ENCODE measurements at regions not wholly inside any gene's neighbourhood (a gene's known extent, or its start where the extent isn't known, plus 50 kb on each side); places are given as distances from the start of the nearest gene placed in this dataset.

DNA sequence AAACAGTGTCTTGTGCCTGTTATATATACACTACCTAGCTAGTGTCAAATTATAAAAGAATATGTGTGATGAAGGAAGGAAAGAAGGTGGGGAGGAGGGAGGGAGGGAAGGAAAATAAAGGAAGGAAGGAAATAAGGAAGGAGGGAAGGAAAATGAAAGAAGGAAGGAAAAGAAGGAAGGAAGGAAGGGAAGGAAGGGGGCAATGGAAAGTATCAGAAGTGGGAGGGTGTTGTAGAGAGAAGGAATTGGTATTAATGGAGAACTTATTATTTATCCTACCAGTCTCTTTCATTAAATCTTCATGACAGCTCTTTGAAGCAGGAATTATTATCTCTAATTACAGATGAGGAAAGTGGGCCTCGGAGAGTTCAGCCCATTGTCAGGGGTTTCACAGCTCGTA lies 202.4 kb downstream of the SAMD5 start:
- TF ChIP-seq EZH2 (IDR thresholded peaks at IDR 0.05) = no peak
- TF ChIP-seq, protein P1, sequence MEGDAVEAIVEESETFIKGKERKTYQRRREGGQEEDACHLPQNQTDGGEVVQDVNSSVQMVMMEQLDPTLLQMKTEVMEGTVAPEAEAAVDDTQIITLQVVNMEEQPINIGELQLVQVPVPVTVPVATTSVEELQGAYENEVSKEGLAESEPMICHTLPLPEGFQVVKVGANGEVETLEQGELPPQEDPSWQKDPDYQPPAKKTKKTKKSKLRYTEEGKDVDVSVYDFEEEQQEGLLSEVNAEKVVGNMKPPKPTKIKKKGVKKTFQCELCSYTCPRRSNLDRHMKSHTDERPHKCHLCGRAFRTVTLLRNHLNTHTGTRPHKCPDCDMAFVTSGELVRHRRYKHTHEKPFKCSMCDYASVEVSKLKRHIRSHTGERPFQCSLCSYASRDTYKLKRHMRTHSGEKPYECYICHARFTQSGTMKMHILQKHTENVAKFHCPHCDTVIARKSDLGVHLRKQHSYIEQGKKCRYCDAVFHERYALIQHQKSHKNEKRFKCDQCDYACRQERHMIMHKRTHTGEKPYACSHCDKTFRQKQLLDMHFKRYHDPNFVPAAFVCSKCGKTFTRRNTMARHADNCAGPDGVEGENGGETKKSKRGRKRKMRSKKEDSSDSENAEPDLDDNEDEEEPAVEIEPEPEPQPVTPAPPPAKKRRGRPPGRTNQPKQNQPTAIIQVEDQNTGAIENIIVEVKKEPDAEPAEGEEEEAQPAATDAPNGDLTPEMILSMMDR (IDR thresholded peaks at IDR 0.05 in 2 of 3, conservative IDR thresholded peaks at IDR 0.05 in 1 of 3; ENCODE audit: borderline replicate concordance in 1 of 3, insufficient read depth in 1 of 3, low read depth in 2 of 3, low read length in 2 of 3) = no peak
- TF ChIP-seq POLR2A (IDR thresholded peaks at IDR 0.05; ENCODE audit: borderline replicate concordance, extremely low read depth, insufficient read depth, insufficient read length) = no peak
- TF ChIP-seq CEBPB (IDR thresholded peaks at IDR 0.05; ENCODE audit: low read depth) = no peak
- no peak for TF ChIP-seq POLR2AphosphoS5 (IDR thresholded peaks at IDR 0.05; ENCODE audit: low read depth, low read length)
- TF ChIP-seq, protein P2, sequence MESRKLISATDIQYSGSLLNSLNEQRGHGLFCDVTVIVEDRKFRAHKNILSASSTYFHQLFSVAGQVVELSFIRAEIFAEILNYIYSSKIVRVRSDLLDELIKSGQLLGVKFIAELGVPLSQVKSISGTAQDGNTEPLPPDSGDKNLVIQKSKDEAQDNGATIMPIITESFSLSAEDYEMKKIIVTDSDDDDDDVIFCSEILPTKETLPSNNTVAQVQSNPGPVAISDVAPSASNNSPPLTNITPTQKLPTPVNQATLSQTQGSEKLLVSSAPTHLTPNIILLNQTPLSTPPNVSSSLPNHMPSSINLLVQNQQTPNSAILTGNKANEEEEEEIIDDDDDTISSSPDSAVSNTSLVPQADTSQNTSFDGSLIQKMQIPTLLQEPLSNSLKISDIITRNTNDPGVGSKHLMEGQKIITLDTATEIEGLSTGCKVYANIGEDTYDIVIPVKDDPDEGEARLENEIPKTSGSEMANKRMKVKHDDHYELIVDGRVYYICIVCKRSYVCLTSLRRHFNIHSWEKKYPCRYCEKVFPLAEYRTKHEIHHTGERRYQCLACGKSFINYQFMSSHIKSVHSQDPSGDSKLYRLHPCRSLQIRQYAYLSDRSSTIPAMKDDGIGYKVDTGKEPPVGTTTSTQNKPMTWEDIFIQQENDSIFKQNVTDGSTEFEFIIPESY (IDR thresholded peaks at IDR 0.05; ENCODE audit: extremely low read depth, insufficient replicate concordance, low read length) = no peak
- TF ChIP-seq JUND (IDR thresholded peaks at IDR 0.05) = no peak
